ENCODE measurements at regions not wholly inside any gene's neighbourhood (a gene's known extent, or its start where the extent isn't known, plus 50 kb on each side); places are given as distances from the start of the nearest gene placed in this dataset.

DNA sequence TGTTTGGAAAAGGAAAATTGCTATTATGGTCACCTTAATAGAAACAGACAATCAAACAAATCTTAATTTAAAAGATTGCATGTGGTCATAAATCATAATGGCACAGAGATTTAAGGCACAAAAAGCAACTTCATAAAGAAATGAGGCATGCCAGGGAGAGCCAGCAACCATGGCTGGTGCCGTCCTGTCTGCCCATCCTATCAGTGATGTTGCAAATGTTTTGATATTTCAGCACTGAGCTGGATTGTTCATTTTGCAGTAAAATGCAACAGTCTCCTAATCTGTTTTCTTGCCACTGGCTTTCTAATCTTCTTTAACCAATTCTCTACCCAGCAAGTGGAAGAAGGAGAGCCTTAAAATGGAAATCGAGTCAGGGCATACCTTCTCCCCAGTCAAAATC, 249.8 kb downstream of the SAMD5 start:
- DNase-seq (ENCODE audit: low read depth) = no peak

DNA sequence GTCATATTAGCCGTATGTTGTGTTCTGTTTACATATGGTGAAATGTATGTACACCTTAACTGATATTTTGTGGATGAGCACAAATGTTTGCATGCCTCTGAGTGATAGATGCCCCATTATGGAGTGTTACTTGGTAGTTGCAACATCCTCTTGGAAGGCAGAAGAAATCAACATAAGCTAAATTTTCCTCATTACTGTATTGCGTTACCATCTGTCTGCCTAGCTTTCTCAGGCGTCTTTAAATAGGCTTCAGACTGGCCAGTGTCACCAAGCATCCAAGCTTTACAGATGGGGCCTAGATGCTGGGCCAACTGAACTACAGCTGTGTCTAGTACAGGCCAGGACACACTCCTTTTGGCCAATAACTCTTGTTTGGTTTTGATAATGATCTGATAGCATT, 250.6 kb downstream of the SAMD5 start:
- DNase-seq (ENCODE audit: low read depth) = no peak

DNA sequence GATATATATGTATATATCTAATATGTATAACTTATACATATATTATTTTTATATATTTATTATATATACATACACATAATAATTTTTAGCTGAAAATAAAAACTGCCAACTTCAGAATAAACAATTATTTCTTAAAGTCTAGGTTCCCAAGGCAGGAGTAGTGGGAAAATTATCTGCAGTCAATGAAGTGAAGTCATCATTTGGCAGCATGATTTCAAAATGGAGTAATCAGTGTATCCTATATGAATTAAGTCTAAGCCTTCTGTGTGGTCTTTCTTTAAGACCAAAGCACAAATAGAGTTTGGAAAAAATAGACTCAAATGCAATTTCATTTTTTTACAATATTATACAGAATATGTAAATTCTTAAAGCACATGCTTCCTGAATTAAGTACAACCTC, 251.0 kb downstream of the SAMD5 start:
- DNase-seq (ENCODE audit: low read depth) = no peak

DNA sequence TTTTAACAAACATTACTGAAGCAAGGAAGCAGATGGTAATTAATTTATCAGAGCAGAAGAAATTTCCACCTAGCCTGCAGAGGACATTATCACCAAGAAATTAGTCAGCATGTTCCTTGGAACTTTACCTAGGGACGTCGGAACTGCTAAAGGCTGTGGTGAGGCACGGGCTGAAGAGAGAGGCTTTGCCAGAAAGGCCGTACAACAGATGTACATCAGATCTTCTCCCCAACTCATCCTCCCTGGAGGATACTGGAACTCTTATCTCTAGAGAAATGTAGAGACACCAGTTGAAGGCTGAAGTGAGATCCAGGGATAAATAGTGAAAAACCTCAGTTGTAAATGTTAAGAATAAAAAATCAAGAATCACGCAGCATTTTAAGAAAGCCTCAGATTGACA, 257.1 kb downstream of the SAMD5 start:
- no peak for DNase-seq (ENCODE audit: low read depth)

DNA sequence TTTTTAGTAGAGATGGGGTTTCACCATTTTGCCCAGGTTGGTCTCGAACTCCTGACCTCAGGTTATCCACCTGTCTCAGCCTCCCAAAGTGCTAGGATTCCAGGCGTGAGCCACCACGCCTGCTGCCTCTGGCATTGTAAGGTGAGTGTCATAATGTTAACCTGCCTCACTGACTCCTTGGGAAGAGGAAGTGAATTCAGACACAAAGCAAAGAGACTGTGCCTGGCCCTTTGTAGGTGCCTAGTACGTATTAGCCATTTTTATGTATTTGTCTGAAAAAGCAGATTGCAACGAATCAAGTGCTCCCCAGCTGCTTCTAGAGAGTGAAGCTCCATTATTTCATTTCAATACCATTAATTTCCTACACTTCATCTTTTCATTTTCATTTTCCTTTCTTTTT, 260.5 kb downstream of the SAMD5 start:
- DNase-seq (ENCODE audit: low read depth) = no peak

DNA sequence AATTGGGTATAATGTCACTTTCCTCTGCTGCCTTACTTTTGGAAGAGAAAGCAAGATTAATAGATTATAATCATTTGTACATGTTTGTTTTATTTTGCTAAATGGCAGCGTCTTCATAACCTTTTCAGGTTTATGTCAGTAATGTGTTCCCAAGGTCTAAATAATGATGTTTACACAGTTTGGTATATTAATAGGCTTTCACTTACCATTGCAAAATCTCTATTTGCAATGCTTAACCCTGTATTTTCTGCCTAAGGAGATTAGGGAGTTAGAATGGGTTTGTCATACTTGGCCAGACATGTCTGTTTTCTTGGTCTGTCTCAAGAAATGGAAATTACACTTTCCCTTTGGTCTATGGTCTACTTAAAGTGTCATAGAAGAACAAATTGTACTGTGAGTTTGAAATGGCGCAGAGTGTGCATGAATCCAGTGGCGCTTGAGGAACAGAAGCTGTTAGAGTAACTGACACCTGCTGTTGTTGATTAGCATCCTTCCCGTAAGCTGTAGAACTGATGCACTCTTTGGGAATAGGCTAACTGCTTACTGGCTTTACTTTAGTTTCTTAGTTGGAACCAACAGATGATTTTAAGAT, 261.1 kb downstream of the SAMD5 start:
- DNase-seq (ENCODE audit: low read depth) = no peak

DNA sequence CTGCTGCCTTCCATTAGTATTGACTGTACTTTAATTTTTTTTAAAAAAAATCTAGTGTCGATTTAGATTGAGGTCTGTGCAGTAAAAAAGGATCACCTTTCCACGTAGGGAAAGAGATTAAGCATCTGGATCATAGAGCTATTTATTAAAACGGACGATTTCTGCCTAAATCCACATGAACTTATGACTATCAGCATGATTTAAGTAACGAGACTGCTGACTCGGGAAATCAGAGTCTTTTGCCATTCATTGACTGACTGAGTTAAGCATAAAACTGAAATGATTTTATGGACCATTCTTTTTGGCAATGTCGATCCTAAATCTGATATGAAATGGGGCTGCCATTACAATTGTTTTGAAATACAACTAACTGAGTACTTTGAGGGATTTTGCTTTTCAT, 261.7 kb downstream of the SAMD5 start:
- no peak for DNase-seq (ENCODE audit: low read depth)

DNA sequence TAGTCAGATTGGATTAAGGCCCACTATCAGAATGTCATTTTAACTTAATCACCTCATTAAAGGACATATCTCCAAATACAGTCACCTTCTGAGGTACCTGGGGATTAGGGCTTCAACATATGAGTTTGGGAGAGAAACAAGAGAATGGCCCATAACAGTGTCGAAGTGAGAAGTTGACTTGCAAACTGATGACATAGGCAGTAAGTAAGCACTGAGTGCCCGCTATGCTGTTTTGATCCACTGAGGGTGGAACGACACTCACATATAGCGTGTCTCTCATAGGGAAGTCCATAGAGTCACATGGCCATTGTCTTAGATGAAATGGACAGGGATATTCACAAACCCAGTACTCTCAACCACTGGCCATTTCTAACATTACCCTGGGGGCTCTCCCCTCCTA, 264.2 kb downstream of the SAMD5 start:
- DNase-seq (ENCODE audit: low read depth) = no peak

DNA sequence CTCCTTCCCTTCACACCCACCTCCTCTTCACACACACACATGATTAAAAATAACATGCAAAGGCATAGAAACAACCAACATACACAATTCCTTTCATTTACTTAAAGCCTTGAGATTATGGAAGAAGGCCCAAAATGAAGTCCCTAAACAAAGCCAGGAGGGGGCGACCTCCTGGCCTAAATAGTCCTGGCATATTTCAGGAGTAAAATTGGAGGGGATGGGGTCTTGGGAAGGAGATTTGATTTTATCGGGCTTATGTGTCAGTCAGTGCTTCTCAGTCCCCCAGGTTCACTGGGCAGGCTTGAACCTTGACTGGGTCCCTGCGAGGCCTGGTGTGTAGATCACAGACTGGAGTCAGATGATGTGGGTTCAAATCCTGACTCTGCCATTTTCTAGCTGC, 266.4 kb downstream of the SAMD5 start:
- DNase-seq (ENCODE audit: low read depth) = no peak

DNA sequence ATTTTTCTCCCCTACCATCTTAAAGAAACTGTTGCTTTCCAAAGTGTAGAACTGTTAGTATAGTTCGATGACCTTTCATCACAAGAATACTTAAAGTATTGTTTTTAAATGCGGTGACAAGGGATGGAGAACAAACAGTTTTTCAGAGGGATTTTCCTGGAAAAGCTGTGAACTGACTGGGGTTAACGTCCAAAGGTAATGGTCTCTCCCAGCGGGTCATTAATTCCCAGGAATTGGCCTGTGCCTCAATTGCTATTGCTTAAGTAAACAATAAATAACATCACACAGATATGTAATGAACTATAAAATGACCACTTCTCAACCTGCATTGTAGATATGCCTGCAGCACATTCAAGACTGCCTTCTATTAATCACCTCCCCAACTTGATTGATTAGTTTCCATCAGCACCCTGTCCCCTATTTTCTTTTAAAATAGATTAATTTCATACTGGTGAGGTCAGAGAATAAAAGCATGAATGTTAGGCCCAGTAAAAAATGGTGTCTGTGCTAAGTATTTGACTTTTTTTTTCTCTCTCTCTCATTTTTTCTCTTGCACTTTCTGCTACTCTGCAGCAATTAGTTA, 268.2 kb downstream of the SAMD5 start:
- DNase-seq (ENCODE audit: low read depth) = no peak

DNA sequence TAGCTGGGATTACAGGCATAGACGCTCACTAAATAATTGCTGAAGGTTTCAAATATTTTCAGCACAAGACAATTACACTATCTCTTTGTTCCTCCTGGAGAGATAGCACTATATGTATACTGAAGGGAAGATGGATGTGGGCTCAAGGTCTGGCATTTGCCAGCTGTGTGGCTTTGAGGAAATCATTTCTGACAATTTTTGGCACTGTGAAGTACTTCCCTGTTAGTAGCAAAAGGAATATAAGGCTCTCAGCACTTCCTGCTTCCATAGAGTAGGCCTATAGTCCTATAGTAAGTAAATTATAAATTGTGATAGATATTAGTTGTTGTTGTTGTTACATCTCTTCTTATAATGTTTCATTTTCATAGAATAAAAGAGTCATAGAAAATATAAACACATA, 271.1 kb downstream of the SAMD5 start:
- no peak for DNase-seq (ENCODE audit: low read depth)

DNA sequence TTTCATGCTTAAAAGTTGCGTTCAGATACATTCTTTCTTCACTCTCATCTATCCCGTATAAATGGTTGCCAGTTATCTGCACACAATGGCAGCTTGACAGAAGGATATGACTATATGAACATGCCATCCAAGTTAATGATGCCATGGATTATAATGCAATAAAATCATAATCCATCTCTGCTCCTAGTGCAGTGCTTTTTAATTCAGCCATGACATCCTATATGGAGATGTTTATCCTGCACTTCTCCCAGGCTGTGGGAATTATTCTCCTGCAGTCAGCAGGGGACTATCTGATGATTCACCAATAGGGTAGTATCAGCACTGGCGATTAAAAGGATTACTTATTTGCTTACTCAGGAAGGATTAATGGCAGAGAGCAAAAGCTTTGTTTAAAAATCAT, 273.8 kb downstream of the SAMD5 start:
- DNase-seq (ENCODE audit: low read depth) = no peak

DNA sequence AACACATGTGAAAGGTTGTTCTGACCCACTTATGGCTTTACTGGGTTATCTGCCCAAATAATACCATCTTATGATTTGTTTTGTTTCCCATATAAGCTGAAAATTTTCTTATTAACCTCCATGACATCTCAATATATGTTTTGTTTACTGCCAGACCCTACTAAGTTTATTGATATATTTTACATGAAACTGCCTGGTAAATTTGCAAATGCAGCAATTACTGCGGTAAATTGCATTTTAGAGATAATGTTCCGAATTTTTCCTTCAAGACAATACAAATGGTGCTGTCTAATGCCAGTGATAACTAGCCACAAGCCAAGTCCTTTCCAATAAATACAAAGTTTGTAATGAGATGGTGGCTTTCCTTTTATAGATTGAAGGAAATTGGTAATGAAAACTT, 275.9 kb downstream of the SAMD5 start:
- DNase-seq (ENCODE audit: low read depth) = no peak

DNA sequence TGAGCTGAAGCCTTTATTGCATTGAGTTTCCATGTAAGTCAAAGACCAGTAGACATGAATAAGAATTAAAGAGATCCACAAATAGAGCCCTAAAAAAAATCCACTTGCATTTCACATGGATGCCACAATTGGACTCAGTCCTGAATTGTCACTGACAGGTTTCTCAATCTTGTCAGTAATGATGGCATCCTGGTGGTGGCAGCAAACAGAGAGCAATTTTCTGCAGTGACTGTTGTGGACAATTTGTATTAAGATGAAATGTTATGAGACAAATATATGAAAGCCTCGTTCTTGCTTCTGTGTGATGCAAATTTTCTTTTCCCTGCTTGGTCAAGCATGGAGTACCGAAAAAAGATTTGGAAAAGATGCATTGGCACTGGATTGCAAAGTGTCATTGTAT, 278.9 kb downstream of the SAMD5 start:
- DNase-seq (ENCODE audit: low read depth) = no peak

DNA sequence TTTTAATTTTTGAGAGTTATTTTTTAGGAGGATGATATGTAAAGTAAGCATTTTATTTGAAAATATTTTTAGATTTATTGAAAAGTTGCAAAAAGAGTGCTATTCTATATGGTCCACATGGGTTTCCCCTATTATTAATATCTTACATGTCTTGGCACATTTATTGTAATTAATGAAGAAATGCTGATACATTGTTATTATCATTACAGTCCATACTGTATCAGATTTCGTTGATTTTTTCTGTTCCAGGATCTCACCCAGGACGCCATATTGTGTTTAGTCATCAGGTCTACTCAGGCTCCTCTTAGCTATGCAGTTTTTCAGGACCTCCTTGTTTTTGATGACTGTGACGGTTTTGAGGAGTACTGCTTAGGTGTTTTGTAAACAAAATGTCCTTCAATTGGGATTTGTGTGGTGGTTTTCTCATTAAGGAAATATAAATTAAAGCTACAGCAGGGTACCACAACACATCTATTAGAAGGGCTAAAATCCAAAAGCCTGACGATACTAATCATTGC, 281.0 kb downstream of the SAMD5 start:
- DNase-seq (ENCODE audit: low read depth) = no peak

DNA sequence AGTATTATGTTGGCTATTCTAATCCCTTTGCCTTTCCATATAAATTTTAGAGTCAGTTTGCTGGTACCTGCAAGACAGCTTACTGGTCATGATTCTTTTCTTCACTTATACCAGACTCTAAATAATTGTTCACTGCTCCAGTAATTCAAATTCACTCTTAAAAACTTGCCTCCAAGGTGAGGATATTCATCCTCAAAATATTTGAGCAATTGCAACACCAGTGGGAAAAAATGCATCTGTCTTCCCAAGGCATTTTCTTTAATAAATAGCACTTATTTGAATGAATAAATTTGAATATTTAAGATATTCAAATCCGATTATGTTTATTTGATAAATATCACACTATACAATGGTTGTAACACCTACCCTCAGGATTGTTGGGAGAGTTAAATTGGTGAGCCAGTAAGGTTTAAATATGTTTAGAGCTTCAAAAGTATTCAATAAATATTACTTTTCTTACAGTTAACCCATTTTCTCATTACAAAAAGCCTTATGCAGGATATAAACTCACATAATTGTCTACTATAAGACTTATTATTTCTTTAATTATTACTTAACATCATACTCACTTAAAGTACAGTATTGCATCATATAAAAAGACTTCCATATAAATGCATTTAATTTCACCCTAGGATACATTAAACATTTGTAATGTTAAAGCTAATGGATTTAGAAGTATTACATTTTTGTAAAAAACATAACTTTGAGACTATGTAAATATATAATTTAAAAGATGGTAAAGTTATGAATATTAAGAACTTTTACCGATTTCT, 285.6 kb downstream of the SAMD5 start:
- DNase-seq (ENCODE audit: low read depth) = no peak

DNA sequence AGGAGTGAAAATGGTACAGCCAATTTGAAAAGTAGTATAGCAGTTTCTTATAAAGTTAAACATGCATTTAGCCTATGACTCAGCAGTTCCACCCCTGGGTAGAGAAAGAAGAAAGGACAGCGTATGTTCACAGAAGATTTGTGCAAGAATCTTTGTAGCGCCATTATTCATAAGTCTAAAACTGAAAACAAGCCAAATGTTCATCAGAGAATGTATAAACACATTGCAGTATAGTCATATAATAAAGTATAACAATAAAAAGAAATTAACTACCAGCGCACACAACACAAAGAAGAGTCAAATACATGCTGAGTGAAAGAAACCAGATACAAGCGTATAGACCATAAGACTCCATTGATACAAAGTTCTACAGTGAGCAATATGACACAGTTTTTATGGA, 294.0 kb downstream of the SAMD5 start:
- DNase-seq (ENCODE audit: low read depth) = no peak

DNA sequence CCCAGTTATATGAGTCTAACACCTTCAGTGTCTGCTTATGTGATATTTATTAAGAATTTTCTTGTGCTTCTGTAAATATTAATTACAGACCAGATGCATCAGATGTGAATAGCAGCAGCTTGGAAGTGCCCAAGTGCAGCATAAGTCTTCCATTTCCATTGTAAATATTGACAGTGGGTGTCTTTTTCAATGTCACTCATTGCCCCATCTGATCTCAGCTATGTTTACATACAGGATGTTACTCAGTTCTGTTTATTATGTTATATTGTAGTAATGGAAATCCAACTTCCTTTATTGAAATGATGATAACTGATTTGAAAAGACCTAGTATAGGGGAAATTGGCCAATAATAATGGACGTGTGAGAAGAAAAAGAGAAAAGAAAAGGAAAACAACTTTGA, 296.7 kb downstream of the SAMD5 start:
- DNase-seq (ENCODE audit: low read depth) = no peak

DNA sequence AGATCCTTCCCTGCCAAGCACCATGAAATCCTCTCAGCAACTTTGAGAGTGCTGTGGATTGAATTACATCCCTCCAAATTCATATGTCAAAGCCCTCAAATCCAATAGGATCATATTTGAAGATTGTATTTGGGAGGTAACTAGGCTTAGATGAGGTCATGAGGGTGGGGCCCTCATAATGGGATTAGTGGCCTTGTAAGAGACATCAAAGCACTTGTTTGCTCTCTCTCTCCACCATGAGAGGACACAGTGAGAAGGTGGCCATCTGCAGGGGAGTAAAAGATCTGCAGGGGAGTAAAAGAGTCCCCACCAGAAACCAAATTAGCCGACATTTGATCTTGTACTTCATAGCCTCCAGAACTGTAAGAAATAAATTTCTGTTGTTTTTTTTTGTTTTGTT, 298.2 kb downstream of the SAMD5 start:
- no peak for DNase-seq (ENCODE audit: low read depth)

DNA sequence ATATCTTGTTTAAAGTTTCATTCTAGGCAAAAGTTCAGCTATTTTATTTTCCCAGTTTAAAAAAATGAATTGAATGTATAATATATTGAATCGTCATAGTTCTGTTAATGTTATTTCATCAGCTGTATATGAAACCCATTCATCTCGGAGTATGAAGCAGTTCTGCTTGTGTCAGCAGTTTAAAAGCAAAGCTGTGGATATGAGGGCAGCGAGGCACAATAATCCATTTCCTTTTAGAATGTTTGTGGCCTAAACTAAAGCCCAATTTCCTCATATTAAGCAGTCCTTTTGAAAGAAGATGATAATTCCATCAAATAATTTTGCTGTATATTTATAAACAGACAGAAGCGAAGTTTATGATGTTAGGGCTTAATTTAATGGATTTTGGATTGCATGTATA, 300.1 kb downstream of the SAMD5 start:
- DNase-seq (ENCODE audit: low read depth) = no peak

DNA sequence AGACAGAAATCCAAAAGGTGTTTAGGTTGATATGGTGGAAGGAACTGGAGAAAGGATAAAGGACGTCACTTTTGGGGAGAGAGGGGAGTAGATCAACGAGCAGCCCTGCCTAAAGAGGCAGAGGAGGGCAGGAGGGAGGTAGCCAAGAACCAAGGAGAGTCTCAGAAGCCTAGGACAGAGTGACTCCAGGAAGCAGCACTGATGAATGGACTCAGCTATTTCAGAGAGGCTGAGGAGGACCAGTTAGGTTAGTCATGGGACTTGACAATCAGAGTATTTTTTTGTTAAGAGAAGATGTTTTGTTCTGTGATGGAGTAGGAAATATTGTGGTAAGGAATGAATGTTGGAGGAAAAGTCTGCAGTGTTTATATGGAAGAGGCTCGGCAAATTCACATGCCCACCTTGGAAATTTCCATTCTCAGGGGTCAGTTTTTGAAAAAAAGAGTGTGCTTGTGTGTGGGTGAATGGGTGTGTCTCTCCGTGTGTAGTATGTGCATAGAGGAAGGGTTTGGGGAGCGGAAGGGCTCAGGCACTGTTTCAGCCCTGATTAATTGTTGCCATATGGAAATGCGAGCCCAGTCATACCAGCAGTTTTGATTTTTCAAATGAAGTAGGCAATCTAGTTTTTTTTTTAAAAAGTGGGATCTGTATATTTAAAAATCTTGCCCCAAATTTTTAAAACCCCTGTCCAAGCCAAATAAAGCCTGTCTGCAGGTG, 303.6 kb downstream of the SAMD5 start:
- no peak for DNase-seq (ENCODE audit: low read depth)

DNA sequence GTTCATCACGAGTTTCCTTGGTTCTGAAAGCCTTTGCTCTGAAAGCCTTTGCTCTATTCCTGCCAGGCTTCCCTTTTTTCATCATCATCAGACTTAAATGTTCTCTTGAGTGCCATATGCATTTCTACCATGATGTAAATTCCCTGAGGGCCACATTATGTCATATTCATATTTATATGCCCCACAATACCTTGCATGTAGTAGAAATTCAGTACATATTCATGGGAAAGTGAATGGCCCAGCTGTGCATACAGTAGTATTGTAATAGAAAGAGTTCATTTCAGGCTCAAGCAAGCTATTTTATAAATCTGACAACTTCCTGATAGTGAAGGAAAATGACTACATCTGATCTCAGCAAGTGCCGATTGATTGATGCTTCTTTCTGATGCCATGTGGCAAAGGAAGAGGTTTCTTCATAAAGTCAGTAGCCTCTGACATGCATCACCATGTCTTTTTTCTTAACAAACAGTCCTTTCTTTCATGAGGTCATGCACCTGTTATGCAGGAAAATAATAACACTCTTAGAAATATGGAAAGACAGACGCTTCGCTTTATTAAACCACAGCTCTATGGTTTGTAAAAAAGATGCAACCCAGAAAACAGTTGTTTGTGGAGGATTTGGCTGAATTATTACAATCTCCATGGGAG, 308.7 kb downstream of the SAMD5 start:
- DNase-seq (ENCODE audit: low read depth) = no peak

All from HS-5 (cell line).